H1 (cell line): ENCODE measurements at regions not wholly inside any gene's neighbourhood (a gene's known extent, or its start where the extent isn't known, plus 50 kb on each side); places are given as distances from the start of the nearest gene placed in this dataset.

Experiments used
- FOSL1 ChIP-seq: IDR thresholded peaks from 2 replicates; pipeline ENCODE4 v1.6.1; 2011; ENCODE audit warnings: mild to moderate bottlenecking, low read depth, low read length, moderate library complexity; ENCODE audit not compliant: insufficient read depth
- GTF2F1 ChIP-seq: IDR thresholded peaks from 2 replicates; pipeline ENCODE4 v1.6.1; 2012; ENCODE audit warnings: low read depth, low read length, improper control_type of control experiment, borderline replicate concordance
- RAD21 ChIP-seq, 2 experiments: IDR thresholded peaks in 1 of 2; conservative IDR thresholded peaks in 1 of 2; 2 replicates each; pipeline ENCODE4 v1.6.1; 2011; ENCODE audit warnings: low read depth in 2 of 2, low read length in 2 of 2, improper control_type of control experiment in 1 of 2, inconsistent platforms in 1 of 2, mild to moderate bottlenecking in 1 of 2, moderate library complexity in 1 of 2
- TAF1 ChIP-seq: IDR thresholded peaks from 2 replicates; pipeline ENCODE4 v1.6.1; 2011; ENCODE audit warnings: mild to moderate bottlenecking, low read depth, low read length
- TF ChIP-seq, protein P1 (sequence below): IDR thresholded peaks from 2 replicates; pipeline ENCODE4 v1.6.1; 2011; ENCODE audit warnings: low read depth, mild to moderate bottlenecking, low read length; ENCODE audit not compliant: insufficient read depth

DNA sequence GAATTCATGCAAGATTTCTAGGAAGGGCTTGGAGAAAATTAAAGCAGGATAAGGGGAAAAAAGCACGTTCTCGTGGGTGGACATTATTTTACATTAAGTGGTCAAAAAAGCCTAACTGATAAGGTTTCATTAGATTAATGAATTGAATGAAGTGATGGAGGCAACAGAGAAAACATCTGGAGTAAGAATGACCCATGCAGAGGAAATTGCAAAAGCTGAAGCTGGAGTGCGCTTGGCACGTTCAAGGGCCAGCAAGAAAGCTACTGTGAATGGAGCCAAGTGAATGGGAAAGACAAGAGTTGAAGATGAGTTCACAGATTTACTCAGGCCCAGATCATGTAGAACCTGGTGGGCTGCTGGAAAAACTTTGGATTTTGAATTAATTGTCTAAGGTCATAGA, 777.9 kb downstream of the DACH1 start (continued):
- TF ChIP-seq RAD21 (IDR thresholded peaks at IDR 0.05 in 1 of 2, conservative IDR thresholded peaks at IDR 0.05 in 1 of 2; ENCODE audit: low read depth in 2 of 2, low read length in 2 of 2) = no peak
- no peak for TF ChIP-seq TAF1
- no peak for TF ChIP-seq FOSL1
- TF ChIP-seq, protein P1, sequence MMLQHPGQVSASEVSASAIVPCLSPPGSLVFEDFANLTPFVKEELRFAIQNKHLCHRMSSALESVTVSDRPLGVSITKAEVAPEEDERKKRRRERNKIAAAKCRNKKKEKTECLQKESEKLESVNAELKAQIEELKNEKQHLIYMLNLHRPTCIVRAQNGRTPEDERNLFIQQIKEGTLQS = no peak
- no peak for TF ChIP-seq GTF2F1
- TF ChIP-seq, all 59 proteins: peak for 0
